ENCODE measurements at regions not wholly inside any gene's neighbourhood (a gene's known extent, or its start where the extent isn't known, plus 50 kb on each side); places are given as distances from the start of the nearest gene placed in this dataset.

GRCh38 chr14:96688629-96689028 is 108.6 kb upstream of the VRK1 start:
- H2BK12ac ChIP-seq (ENCODE audit: insufficient read length, low read depth, low read length) = no peak overlapping the region
- no peak overlapping the region for H3K18ac ChIP-seq (ENCODE audit: insufficient read length, low read depth, low read length)
- no peaks in the 10 kb centered on the region for H3K23me2 ChIP-seq (ENCODE audit: insufficient read length, low read depth, low read length, poor library complexity, severe bottlenecking)
- Mint-ChIP-seq H3K27me3 (ENCODE audit: low read depth) (peaks cover 98% of the 10 kb centered on the region), H3K27ac (no peak overlapping the region; a peak in 1 of 7 replicates), H3K4me1 (peaks cover 7 to 9% of the 10 kb centered on the region in 2 experiments), H3K9me3 (no peaks in the 10 kb centered on the region; a peak in 1 of 5 replicates), H3K4me3 (no peak overlapping the region), H3K36me3 (ENCODE audit: insufficient read depth in 1 of 3, low read depth in 3 of 3) (no peaks in the 10 kb centered on the region)
- H3K4me1 ChIP-seq (ENCODE audit: insufficient read depth, low read length) = peaks cover 3% of the 10 kb centered on the region; the same call in 1 of the 2 replicates
- WGBS (ENCODE audit: extremely low coverage, insufficient read length, low lambda C conversion rate) = no CpG with 5 or more reads among the region's 1 CpG
- no peak overlapping the region for H2BK15ac ChIP-seq (ENCODE audit: low read depth, low read length)
- H3K79me1 ChIP-seq (ENCODE audit: insufficient read depth, low read depth, low read length, poor library complexity, severe bottlenecking) = no peaks in the 10 kb centered on the region
- H4K8ac ChIP-seq (replicated peaks; ENCODE audit: insufficient read length, low read depth, low read length) = no peak overlapping the region
- DNase-seq = no peak
- no peak overlapping the region for H3K4me2 ChIP-seq (ENCODE audit: insufficient read depth, insufficient read length, low read length)
- no peak overlapping the region for H3K9ac ChIP-seq (ENCODE audit: extremely low read depth, insufficient read length, low read length)
- no peak overlapping the region for H4K5ac ChIP-seq (ENCODE audit: insufficient read length, low read depth, low read length)
- H3K56ac ChIP-seq (ENCODE audit: insufficient read length, low read depth, low read length) = no peak overlapping the region
- no peaks in the 10 kb centered on the region for H3K79me2 ChIP-seq (ENCODE audit: insufficient read depth, low read length)
- TF ChIP-seq, protein P1, sequence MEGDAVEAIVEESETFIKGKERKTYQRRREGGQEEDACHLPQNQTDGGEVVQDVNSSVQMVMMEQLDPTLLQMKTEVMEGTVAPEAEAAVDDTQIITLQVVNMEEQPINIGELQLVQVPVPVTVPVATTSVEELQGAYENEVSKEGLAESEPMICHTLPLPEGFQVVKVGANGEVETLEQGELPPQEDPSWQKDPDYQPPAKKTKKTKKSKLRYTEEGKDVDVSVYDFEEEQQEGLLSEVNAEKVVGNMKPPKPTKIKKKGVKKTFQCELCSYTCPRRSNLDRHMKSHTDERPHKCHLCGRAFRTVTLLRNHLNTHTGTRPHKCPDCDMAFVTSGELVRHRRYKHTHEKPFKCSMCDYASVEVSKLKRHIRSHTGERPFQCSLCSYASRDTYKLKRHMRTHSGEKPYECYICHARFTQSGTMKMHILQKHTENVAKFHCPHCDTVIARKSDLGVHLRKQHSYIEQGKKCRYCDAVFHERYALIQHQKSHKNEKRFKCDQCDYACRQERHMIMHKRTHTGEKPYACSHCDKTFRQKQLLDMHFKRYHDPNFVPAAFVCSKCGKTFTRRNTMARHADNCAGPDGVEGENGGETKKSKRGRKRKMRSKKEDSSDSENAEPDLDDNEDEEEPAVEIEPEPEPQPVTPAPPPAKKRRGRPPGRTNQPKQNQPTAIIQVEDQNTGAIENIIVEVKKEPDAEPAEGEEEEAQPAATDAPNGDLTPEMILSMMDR (conservative IDR thresholded peaks at IDR 0.05) = no peak
- H3K14ac ChIP-seq (ENCODE audit: insufficient read depth, low read length) = no peak overlapping the region
- no peak overlapping the region for H2AFZ ChIP-seq (ENCODE audit: low read length)
- no peak overlapping the region for H3T11ph ChIP-seq (ENCODE audit: low read length)
- no peak overlapping the region for H4K91ac ChIP-seq (ENCODE audit: insufficient read length, low read depth, low read length)
- no peak overlapping the region for H2AK5ac ChIP-seq (ENCODE audit: insufficient read length, low read length)
- no peaks in the 10 kb centered on the region for H3K9me3 ChIP-seq (ENCODE audit: control insufficient read depth, low read depth, low read length)
- no peak overlapping the region for H2BK5ac ChIP-seq (ENCODE audit: insufficient read length, low read length)
- H3K27me3 ChIP-seq (ENCODE audit: insufficient read depth, low read length) = peaks cover 2% of the 10 kb centered on the region; the same call in 1 of the 2 replicates
- no peaks in the 10 kb centered on the region for H4K20me1 ChIP-seq (ENCODE audit: control insufficient read depth, insufficient read depth, insufficient read length)
- H2BK20ac ChIP-seq (ENCODE audit: low read depth, low read length, poor library complexity, severe bottlenecking) = no peak overlapping the region
- H3K23ac ChIP-seq (ENCODE audit: insufficient read length, low read depth, low read length) = no peak overlapping the region
- no peak overlapping the region for H3K27ac ChIP-seq (ENCODE audit: insufficient read length, low read depth, low read length)
- H2BK120ac ChIP-seq (ENCODE audit: low read depth, low read length, poor library complexity, severe bottlenecking) = no peak overlapping the region
- no peak overlapping the region for H3K4ac ChIP-seq (ENCODE audit: low read depth, low read length)

All from H9 (cell line).